ENCODE measurements at regions not wholly inside any gene's neighbourhood (a gene's known extent, or its start where the extent isn't known, plus 50 kb on each side); places are given as distances from the start of the nearest gene placed in this dataset.

- no peak for TF ChIP-seq REST (IDR thresholded peaks at IDR 0.05; ENCODE audit: insufficient read depth in 1 of 2, low read depth in 2 of 2, low read length in 2 of 2)
- TF ChIP-seq POLR2AphosphoS5 (IDR thresholded peaks at IDR 0.05; ENCODE audit: low read depth, low read length) = no peak
- TF ChIP-seq TAF1 (IDR thresholded peaks at IDR 0.05; ENCODE audit: borderline replicate concordance, insufficient read depth, low read length) = no peak
- TF ChIP-seq SIN3A (IDR thresholded peaks at IDR 0.05; ENCODE audit: borderline replicate concordance, insufficient read depth, low read length) = no peak
- TF ChIP-seq FOXP2 (optimal IDR thresholded peaks at IDR 0.05; ENCODE audit: borderline replicate concordance, extremely low read depth, extremely low read length, insufficient read depth) = no peak
Observed at GRCh38 chr20:60180986-60181385, 222.8 kb downstream of the CDH26 start.

All from PFSK-1 (cell line).